Endothelial cell (in vitro differentiated cells): ENCODE measurements at regions not wholly inside any gene's neighbourhood (a gene's known extent, or its start where the extent isn't known, plus 50 kb on each side); places are given as distances from the start of the nearest gene placed in this dataset.

Experiments used
- DNase-seq: peaks from one replicate; pipeline ENCODE4 v3.0.0; 2021; ENCODE audit warnings: low spot score
- H3K27ac Mint-ChIP-seq: one replicate; pipeline ENCODE4 v1.8.0; 2021; ENCODE audit warnings: mixed read lengths, inconsistent platforms; ENCODE audit not compliant: unreplicated experiment
- H3K27me3 Mint-ChIP-seq: one replicate; pipeline ENCODE4 v1.8.0; 2021; ENCODE audit warnings: mild to moderate bottlenecking, moderate library complexity, mixed read lengths, inconsistent platforms; ENCODE audit not compliant: unreplicated experiment
- H3K36me3 Mint-ChIP-seq: one replicate; pipeline ENCODE4 v1.8.0; 2021; ENCODE audit warnings: mild to moderate bottlenecking, low read depth, mixed read lengths, inconsistent platforms; ENCODE audit not compliant: unreplicated experiment
- H3K4me1 Mint-ChIP-seq: one replicate; pipeline ENCODE4 v1.8.0; 2021; ENCODE audit warnings: mild to moderate bottlenecking, mixed read lengths, inconsistent platforms; ENCODE audit not compliant: unreplicated experiment
- H3K4me3 Mint-ChIP-seq: one replicate; pipeline ENCODE4 v1.8.0; 2021; ENCODE audit warnings: mild to moderate bottlenecking, mixed read lengths, inconsistent platforms; ENCODE audit not compliant: unreplicated experiment
- H3K9me3 Mint-ChIP-seq: one replicate; pipeline ENCODE4 v1.8.0; 2021; ENCODE audit warnings: mixed read lengths, inconsistent platforms; ENCODE audit not compliant: unreplicated experiment
- TF ChIP-seq, protein P1 (sequence below): fragments of 200-600 bp; sonication (generic); IDR thresholded peaks from one replicate; pipeline ENCODE4 v1.5.0; 2021; ENCODE audit warnings: antibody characterized with exemption; ENCODE audit not compliant: unreplicated experiment

DNA sequence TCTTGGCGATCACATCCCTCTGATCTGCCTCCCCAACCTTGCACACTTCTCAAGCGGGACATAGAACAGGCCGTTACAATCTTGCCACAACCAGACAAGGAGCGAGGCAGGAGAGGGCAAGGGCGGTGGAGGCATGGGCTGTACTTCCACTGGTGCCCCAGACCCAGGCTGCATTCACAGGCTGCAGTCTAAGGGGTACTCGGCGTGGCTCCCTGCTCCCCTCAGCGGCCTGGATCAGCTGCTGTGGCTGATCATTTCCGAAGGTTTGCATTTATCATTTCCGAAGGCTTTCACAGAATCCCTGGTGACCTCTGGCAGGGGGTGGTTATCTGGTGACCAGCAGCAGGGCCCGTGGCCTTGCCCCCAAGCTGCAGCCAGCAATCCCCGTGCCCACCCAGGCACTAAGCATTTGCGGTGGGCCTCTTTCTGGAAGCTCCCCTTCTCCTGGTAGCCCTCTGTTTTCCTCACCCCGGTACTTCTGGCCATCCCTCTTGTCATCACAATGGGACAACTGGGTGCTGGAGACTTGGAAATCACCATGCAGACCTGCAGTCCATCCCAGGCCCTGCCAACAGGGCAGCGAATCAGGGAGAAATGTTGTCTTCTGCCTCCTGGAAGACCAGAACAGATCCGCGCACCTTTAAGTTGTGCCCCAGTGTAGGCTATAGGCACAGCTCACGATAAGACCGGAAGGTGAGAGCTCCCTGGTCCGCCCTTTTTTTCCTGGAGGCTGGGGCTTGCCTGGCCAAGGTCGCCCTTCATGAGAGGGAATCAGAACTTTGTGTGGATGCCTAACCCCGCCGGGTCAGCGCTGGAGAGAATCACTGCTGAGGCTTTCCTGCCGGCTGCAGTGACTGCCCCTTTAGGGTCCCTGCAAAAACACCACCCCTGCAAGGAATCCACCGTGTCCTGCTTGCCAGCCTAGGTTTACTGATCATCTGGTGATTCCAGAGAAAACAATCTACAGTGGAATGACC, 1739.1 kb downstream of the TP53TG3F start:
- H3K4me1 Mint-ChIP-seq: no peaks in the 10 kb centered on the region
- H3K4me3 Mint-ChIP-seq: no peak overlapping the region
- peaks cover 34% of the 10 kb centered on the region for H3K36me3 Mint-ChIP-seq
- TF ChIP-seq, protein P1, sequence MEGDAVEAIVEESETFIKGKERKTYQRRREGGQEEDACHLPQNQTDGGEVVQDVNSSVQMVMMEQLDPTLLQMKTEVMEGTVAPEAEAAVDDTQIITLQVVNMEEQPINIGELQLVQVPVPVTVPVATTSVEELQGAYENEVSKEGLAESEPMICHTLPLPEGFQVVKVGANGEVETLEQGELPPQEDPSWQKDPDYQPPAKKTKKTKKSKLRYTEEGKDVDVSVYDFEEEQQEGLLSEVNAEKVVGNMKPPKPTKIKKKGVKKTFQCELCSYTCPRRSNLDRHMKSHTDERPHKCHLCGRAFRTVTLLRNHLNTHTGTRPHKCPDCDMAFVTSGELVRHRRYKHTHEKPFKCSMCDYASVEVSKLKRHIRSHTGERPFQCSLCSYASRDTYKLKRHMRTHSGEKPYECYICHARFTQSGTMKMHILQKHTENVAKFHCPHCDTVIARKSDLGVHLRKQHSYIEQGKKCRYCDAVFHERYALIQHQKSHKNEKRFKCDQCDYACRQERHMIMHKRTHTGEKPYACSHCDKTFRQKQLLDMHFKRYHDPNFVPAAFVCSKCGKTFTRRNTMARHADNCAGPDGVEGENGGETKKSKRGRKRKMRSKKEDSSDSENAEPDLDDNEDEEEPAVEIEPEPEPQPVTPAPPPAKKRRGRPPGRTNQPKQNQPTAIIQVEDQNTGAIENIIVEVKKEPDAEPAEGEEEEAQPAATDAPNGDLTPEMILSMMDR: no peak
- peaks cover 62% of the 10 kb centered on the region for H3K9me3 Mint-ChIP-seq
- H3K27me3 Mint-ChIP-seq: peaks cover 32% of the 10 kb centered on the region
- H3K27ac Mint-ChIP-seq: no peak overlapping the region
- no peak for DNase-seq

DNA sequence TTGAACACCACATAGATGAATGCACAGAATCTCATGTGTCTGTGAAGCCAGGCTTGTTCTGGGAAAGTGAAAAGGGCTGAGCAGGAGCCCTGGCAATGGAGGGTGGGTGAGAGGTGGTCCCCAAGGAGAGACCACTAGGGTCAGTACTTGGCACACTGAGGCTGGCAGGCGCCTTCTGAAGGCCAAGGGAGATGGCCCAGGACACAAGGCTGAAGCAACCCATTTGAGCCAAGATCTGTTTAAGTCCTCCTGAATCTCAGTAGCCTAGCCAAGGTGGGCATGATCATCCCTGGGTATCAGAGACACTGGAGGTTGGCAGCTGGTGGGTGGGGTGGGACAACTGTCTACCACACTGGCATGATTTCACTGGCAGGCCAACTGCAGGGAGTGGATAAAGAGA, 1741.2 kb downstream of the TP53TG3F start:
- TF ChIP-seq, protein P1: no peak
- H3K27ac Mint-ChIP-seq: no peak overlapping the region
- H3K36me3 Mint-ChIP-seq: peaks cover 26% of the 10 kb centered on the region
- H3K4me1 Mint-ChIP-seq: no peaks in the 10 kb centered on the region
- peaks cover 58% of the 10 kb centered on the region for H3K9me3 Mint-ChIP-seq
- DNase-seq: no peak
- peaks cover 35% of the 10 kb centered on the region for H3K27me3 Mint-ChIP-seq
- no peak overlapping the region for H3K4me3 Mint-ChIP-seq

DNA sequence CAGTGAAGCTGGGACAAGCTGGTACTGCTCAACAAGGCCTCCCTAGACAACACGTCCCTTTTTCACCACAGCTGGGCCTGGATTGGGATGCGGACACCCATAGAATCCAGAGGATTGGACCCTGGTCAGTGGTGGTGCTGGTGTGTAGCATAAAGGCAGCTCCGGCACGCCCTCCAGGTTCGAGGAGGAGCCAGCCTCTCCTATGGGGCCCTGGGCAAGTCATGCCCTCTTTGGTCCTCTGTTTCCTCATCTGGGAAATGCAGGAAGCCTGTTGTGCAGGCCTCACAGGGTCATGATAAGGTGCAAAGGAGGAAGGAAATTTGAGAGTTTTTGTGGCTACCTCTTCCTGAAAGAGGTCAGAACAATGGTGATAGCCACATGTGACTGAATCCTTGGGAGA, 1741.7 kb downstream of the TP53TG3F start:
- no peaks in the 10 kb centered on the region for H3K4me1 Mint-ChIP-seq
- peaks cover 33% of the 10 kb centered on the region for H3K27me3 Mint-ChIP-seq
- H3K4me3 Mint-ChIP-seq: no peak overlapping the region
- TF ChIP-seq, protein P1: no peak
- H3K27ac Mint-ChIP-seq: no peak overlapping the region
- no peak for DNase-seq
- peaks cover 59% of the 10 kb centered on the region for H3K9me3 Mint-ChIP-seq
- peaks cover 23% of the 10 kb centered on the region for H3K36me3 Mint-ChIP-seq

DNA sequence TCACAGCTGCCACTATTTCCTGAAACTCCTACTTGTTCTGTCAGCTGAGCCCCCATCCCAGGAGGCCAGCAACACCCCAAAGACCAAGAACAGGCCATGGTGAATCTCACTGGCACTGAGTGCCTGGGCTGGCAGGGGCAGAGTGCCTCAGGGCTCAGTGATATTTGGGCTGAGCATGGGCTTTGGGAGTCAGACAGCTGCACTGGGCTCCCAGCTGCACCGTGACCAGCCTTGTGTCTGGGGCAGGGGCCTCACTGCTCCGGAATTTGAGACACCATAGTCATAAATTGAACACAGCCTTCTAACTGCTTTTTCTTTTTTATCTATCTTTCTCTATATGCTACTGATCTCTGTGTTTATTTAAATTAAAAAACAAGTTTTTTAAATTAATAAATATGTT, 1744.2 kb downstream of the TP53TG3F start:
- Mint-ChIP-seq H3K9me3 (peaks cover 51% of the 10 kb centered on the region), H3K4me1 (no peaks in the 10 kb centered on the region), H3K4me3 (no peak overlapping the region), H3K36me3 (peaks cover 16% of the 10 kb centered on the region), H3K27me3 (peaks cover 25% of the 10 kb centered on the region), H3K27ac (no peak overlapping the region)
- DNase-seq: no peak
- TF ChIP-seq, protein P1: no peak
